ENCODE measurements at regions not wholly inside any gene's neighbourhood (a gene's known extent, or its start where the extent isn't known, plus 50 kb on each side); places are given as distances from the start of the nearest gene placed in this dataset.

DNA sequence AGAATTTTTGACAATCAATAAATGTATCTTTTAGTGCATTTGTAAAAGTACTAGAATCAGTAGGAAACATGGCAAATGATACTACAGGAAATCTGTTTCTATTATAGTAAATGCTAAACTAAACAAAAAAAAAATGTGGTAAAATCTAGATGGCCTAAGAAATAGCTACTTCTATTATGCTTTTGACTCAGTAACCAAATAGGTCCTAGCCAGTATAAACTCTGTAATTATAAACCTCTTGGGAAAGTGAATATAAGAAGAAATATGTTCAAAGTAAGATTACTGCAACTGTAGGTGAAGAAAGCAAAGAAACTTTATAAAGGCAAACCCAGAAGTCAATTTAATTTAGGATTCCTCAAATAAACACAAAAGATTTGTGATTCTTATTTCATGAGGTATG lies 581.2 kb downstream of the LRFN5 start:
- TF ChIP-seq, protein P1, sequence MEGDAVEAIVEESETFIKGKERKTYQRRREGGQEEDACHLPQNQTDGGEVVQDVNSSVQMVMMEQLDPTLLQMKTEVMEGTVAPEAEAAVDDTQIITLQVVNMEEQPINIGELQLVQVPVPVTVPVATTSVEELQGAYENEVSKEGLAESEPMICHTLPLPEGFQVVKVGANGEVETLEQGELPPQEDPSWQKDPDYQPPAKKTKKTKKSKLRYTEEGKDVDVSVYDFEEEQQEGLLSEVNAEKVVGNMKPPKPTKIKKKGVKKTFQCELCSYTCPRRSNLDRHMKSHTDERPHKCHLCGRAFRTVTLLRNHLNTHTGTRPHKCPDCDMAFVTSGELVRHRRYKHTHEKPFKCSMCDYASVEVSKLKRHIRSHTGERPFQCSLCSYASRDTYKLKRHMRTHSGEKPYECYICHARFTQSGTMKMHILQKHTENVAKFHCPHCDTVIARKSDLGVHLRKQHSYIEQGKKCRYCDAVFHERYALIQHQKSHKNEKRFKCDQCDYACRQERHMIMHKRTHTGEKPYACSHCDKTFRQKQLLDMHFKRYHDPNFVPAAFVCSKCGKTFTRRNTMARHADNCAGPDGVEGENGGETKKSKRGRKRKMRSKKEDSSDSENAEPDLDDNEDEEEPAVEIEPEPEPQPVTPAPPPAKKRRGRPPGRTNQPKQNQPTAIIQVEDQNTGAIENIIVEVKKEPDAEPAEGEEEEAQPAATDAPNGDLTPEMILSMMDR (IDR thresholded peaks at IDR 0.05; ENCODE audit: low read depth, low read length, missing control alignments): no peak
- in situ Hi-C loops (cut with HindIII; ENCODE audit: low pct_ligation_motif_present, low sequenced_read_pairs): no loop called here
- DNase-seq: no peak

DNA sequence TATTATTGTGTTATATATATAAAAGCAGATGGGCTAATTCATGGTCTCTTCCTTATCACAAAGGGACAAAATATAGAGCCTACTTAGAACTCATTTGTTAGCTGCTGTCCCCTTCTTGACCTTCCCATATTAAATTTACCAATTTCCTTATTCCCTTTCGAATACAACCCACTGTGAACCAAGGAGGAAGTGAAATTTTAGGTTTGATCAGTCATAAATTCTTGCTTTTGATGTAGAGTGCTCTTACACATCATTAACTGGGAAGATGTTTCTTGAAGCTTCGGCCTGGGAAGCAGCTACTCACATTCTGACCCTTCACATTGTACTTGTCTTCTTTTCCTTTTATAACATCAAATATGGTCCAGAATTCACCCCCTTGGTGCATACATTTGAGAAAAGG lies 579.0 kb downstream of the LRFN5 start:
- no peak overlapping the region for H3K4me3 ChIP-seq (ENCODE audit: low read depth, low read length)
- H3K36me3 ChIP-seq (replicated peaks): no peaks in the 10 kb centered on the region
- TF ChIP-seq, protein P1 (IDR thresholded peaks at IDR 0.05; ENCODE audit: low read depth, low read length, missing control alignments): no peak
- H3K27ac ChIP-seq: no peak overlapping the region
- in situ Hi-C loops (cut with HindIII; ENCODE audit: low pct_ligation_motif_present, low sequenced_read_pairs): no loop called here
- H3K27me3 ChIP-seq (replicated peaks): no peaks in the 10 kb centered on the region
- DNase-seq: no peak

More for the DNA sequence above, 581.2 kb downstream of the LRFN5 start:
- no peak overlapping the region for H3K4me3 ChIP-seq (ENCODE audit: low read depth, low read length)
- no peaks in the 10 kb centered on the region for H3K36me3 ChIP-seq (replicated peaks)
- no peaks in the 10 kb centered on the region for H3K27me3 ChIP-seq (replicated peaks)
- no peak overlapping the region for H3K27ac ChIP-seq

DNA sequence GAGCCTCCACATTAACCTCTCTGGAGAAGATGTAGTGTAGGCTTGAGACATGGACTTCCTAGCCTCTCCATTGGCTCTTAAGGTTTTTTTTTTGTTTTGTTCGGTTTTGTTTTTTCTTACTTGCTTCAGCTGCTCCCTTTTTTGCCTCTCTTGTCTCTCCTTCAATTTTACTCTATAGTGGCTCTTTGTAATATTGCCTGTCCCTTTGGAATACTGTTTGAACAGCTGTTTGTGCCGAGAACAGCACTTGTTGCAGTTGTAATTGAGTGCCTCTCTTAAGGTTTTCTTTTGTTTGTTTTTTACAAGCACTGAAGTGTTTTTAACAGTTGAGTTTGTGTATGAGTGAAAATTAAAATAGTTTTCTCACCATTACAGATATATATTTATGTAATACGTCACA lies 567.7 kb downstream of the LRFN5 start:
- Histone ChIP-seq H3K4me3 (ENCODE audit: low read depth, low read length) (no peak overlapping the region), H3K27me3 (replicated peaks) (no peaks in the 10 kb centered on the region), H3K36me3 (replicated peaks) (no peaks in the 10 kb centered on the region), H3K27ac (no peak overlapping the region)
- no peak for DNase-seq
- in situ Hi-C loops (cut with HindIII; ENCODE audit: low pct_ligation_motif_present, low sequenced_read_pairs): no loop called here
- TF ChIP-seq, protein P1 (IDR thresholded peaks at IDR 0.05; ENCODE audit: low read depth, low read length, missing control alignments): no peak

DNA sequence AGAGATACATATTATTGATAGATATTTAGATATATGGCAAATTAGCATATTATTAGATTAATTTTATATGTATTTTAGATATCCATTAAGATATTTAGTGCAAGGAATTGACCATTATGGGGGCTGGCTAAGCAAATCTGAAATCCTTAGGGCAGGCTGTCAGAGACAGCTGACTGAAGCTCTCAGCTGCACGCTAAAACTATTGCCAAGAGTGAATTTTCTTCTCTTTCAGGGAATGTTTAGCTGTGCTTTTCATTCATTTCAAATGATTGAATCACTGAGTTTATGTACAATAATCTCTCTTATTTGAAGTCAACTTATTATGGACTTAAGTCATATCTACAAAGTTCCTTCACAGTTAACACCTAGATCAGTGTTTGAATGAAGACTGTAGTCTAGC lies 566.5 kb downstream of the LRFN5 start:
- Histone ChIP-seq H3K4me3 (ENCODE audit: low read depth, low read length) (no peak overlapping the region), H3K27me3 (replicated peaks) (no peaks in the 10 kb centered on the region), H3K36me3 (replicated peaks) (no peaks in the 10 kb centered on the region), H3K27ac (no peak overlapping the region)
- in situ Hi-C loops (cut with HindIII; ENCODE audit: low pct_ligation_motif_present, low sequenced_read_pairs): no loop called here
- TF ChIP-seq, protein P1 (IDR thresholded peaks at IDR 0.05; ENCODE audit: low read depth, low read length, missing control alignments): no peak
- DNase-seq: no peak

DNA sequence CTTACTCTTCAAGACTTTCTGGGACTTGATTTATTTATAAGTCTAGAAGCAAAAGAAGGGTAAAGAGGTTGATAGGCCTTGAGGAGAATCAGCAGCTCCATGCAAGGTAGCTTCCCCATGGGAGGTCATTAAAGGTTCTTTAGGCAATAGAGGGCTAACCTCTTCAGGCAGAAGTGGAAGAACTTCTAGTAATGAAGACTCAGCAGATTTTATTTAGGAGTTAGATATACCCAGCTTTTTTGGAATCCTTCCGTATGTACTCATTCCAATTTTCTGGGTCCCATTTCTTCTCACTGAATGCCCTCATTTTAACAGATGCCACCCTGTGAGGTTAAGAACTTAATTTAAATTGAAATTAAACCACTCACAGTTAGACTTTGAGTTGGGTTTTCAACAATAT lies 565.6 kb downstream of the LRFN5 start:
- no peak overlapping the region for H3K27ac ChIP-seq
- TF ChIP-seq, protein P1 (IDR thresholded peaks at IDR 0.05; ENCODE audit: low read depth, low read length, missing control alignments): no peak
- H3K27me3 ChIP-seq (replicated peaks): no peaks in the 10 kb centered on the region
- no peak overlapping the region for H3K4me3 ChIP-seq (ENCODE audit: low read depth, low read length)
- no peaks in the 10 kb centered on the region for H3K36me3 ChIP-seq (replicated peaks)
- no peak for DNase-seq
- in situ Hi-C loops (cut with HindIII; ENCODE audit: low pct_ligation_motif_present, low sequenced_read_pairs): no loop called here

DNA sequence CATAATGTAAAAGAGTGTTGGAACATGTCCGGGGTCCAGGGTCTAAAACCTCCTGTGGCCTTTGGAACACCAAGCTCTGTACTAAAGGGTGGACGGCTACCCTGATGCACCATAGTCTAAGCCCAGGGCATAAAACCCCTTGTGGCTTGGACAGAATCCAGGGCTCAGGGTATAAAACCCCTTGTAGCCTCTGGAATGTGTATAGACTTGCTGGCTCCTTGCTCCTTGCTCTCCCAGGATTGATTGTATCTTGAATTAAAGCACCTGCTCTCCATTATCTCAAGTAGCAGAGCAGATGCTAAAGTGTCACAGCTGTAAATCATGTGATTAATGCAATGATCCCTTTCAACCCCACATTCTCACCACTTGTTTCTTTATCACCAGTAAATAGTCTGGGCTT lies 556.5 kb downstream of the LRFN5 start:
- in situ Hi-C loops (cut with HindIII; ENCODE audit: low pct_ligation_motif_present, low sequenced_read_pairs): no loop called here
- H3K27ac ChIP-seq: no peak overlapping the region
- H3K27me3 ChIP-seq (replicated peaks): no peaks in the 10 kb centered on the region
- DNase-seq: no peak
- H3K36me3 ChIP-seq (replicated peaks): no peaks in the 10 kb centered on the region
- TF ChIP-seq, protein P1 (IDR thresholded peaks at IDR 0.05; ENCODE audit: low read depth, low read length, missing control alignments): no peak
- H3K4me3 ChIP-seq (ENCODE audit: low read depth, low read length): no peak overlapping the region
